Hepatocyte (in vitro differentiated cells): ENCODE measurements at regions not wholly inside any gene's neighbourhood (a gene's known extent, or its start where the extent isn't known, plus 50 kb on each side); places are given as distances from the start of the nearest gene placed in this dataset.

Source experiments
- EZH2phosphoT487 ChIP-seq: fragments of 200-600 bp; sonication (generic); IDR thresholded peaks from one replicate; pipeline ENCODE4 v1.6.1; 2018; ENCODE audit warnings: antibody characterized with exemption, mild to moderate bottlenecking, low read depth, moderate library complexity; ENCODE audit not compliant: unreplicated experiment, severe bottlenecking
- TF ChIP-seq, protein P1 (sequence below): fragments of 200-600 bp; sonication (generic); IDR thresholded peaks from 2 replicates; pipeline ENCODE4 v1.5.1; 2016; ENCODE audit warnings: antibody characterized with exemption, mild to moderate bottlenecking; ENCODE audit not compliant: poor library complexity

GRCh38 chr16:81164481-81164880, 68.3 kb upstream of the GCSH start:
- TF ChIP-seq, protein P1, sequence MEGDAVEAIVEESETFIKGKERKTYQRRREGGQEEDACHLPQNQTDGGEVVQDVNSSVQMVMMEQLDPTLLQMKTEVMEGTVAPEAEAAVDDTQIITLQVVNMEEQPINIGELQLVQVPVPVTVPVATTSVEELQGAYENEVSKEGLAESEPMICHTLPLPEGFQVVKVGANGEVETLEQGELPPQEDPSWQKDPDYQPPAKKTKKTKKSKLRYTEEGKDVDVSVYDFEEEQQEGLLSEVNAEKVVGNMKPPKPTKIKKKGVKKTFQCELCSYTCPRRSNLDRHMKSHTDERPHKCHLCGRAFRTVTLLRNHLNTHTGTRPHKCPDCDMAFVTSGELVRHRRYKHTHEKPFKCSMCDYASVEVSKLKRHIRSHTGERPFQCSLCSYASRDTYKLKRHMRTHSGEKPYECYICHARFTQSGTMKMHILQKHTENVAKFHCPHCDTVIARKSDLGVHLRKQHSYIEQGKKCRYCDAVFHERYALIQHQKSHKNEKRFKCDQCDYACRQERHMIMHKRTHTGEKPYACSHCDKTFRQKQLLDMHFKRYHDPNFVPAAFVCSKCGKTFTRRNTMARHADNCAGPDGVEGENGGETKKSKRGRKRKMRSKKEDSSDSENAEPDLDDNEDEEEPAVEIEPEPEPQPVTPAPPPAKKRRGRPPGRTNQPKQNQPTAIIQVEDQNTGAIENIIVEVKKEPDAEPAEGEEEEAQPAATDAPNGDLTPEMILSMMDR: no peak
- no peak for TF ChIP-seq EZH2phosphoT487
